ENCODE measurements at regions not wholly inside any gene's neighbourhood (a gene's known extent, or its start where the extent isn't known, plus 50 kb on each side); places are given as distances from the start of the nearest gene placed in this dataset.

- TF ChIP-seq CTCF (conservative IDR thresholded peaks at IDR 0.05): no peak
- no peak for TF ChIP-seq EZH2 (IDR thresholded peaks at IDR 0.05; ENCODE audit: low read depth)
These were observed 108.9 kb downstream of the PTCSC3 start for GRCh38 chr14:36067428-36068187.

Data from PC-9 (cell line).